B cell (primary cell): ENCODE measurements at regions not wholly inside any gene's neighbourhood (a gene's known extent, or its start where the extent isn't known, plus 50 kb on each side); places are given as distances from the start of the nearest gene placed in this dataset.
"Not testable (repeated sequence)": the region's sequence is repeated elsewhere in the genome, so short reads cannot be mapped to it uniquely, and the experiment has no call there.

ENCODE experiments used
- ATAC-seq: fragments of 200-7000 bp; cut with Tn5 transposase; one replicate; pipeline ENCODE4 v1.10.0; 2021; ENCODE audit warnings: low read depth, mild to moderate bottlenecking, moderate number of reproducible peaks, moderate library complexity
- CTCF ChIA-PET: fragments of 350-600 bp; sonication (Branson Sonifier 250); formaldehyde crosslinking; loops from one replicate; lab custom pipeline; 2021; ENCODE audit warnings: antibody characterized with exemption, inconsistent platforms; lab: Charles Lee
- POLR2A ChIA-PET: fragments of 350-600 bp; sonication (Branson Sonifier 250); formaldehyde crosslinking; loops from one replicate; lab custom pipeline; 2021; ENCODE audit warnings: antibody characterized with exemption; lab: Charles Lee
- DNase-seq: peaks from one replicate; pipeline ENCODE4 v3.0.0; 2013
- H2AFZ ChIP-seq: 2 replicates; pipeline ENCODE4 v1.6.1; 2012; ENCODE audit warnings: mild to moderate bottlenecking, low read depth, low read length; ENCODE audit not compliant: insufficient read depth, poor library complexity, severe bottlenecking
- H3K27ac ChIP-seq, 2 donors: 1 replicate in 1 of 2; 2 replicates in 1 of 2; pipeline ENCODE4 v1.5.1; 2012 to 2013; ENCODE audit warnings: low read length in 2 of 2, mild to moderate bottlenecking in 2 of 2, moderate library complexity in 1 of 2
- H3K27me3 ChIP-seq, 4 experiments: fragments of 200-600 bp in 1 of 4; sonication (generic) in 1 of 4; replicated peaks in 1 of 4; 1 replicate in 2 of 4; 2 replicates in 2 of 4; pipeline versions ENCODE4 v1.6.1 to v1.7.0; 2013 to 2016; ENCODE audit warnings: low read length in 3 of 4, mild to moderate bottlenecking in 2 of 4, mixed read lengths in 1 of 4, moderate library complexity in 1 of 4; ENCODE audit not compliant: insufficient read depth in 4 of 4, control insufficient read depth in 3 of 4; ENCODE audit errors: control extremely low read depth in 1 of 4
- H3K36me3 ChIP-seq, 2 experiments: replicated peaks in 1 of 2; 1 replicate in 1 of 2; 2 replicates in 1 of 2; pipeline versions ENCODE4 v1.6.1 to v1.7.1; 2013; ENCODE audit warnings: low read length in 1 of 2; ENCODE audit not compliant: insufficient read depth in 2 of 2, control insufficient read depth in 1 of 2; ENCODE audit errors: control extremely low read depth in 1 of 2, extremely low read depth in 1 of 2
- H3K4me1 ChIP-seq, 2 donors: fragments of 200-600 bp in 1 of 2; sonication (generic) in 1 of 2; 1 replicate in 1 of 2; 2 replicates in 1 of 2; pipeline versions ENCODE4 v1.5.1 to v1.6.1; 2013 to 2017; ENCODE audit warnings: low read length in 2 of 2; ENCODE audit not compliant: control insufficient read depth in 2 of 2, insufficient read depth in 2 of 2
- H3K4me2 ChIP-seq: replicated peaks from 2 replicates; pipeline ENCODE3; 2012; ENCODE audit warnings: mild to moderate bottlenecking, low read depth, low read length; ENCODE audit not compliant: poor library complexity, severe bottlenecking
- H3K4me3 ChIP-seq, 5 experiments: fragments of 200-600 bp in 1 of 5; sonication (generic) in 1 of 5; 1 replicate in 3 of 5; 2 replicates in 2 of 5; pipeline versions ENCODE4 v1.5.1 to v1.7.0; 2011 to 2016; ENCODE audit warnings: low read length in 4 of 5, mild to moderate bottlenecking in 4 of 5, low read depth in 2 of 5, control low read depth in 1 of 5, moderate library complexity in 1 of 5; ENCODE audit not compliant: insufficient read depth in 1 of 5; ENCODE audit errors: control extremely low read depth in 1 of 5, extremely low read depth in 1 of 5
- H3K79me2 ChIP-seq: fragments of 200-600 bp; sonication (generic); one replicate; pipeline ENCODE4 v1.6.0; 2016; ENCODE audit warnings: low read length; ENCODE audit not compliant: control insufficient read depth, insufficient read depth
- H3K9ac ChIP-seq: fragments of 200-600 bp; sonication (generic); 2 replicates; pipeline ENCODE4 v1.6.1; 2017; ENCODE audit warnings: mild to moderate bottlenecking, low read length, moderate library complexity
- H3K9me3 ChIP-seq, 3 donors: one replicate each; pipeline versions ENCODE4 v1.6.1 to v1.7.1; 2013; ENCODE audit warnings: low read length in 2 of 3; ENCODE audit not compliant: control insufficient read depth in 2 of 3, insufficient read depth in 1 of 3; ENCODE audit errors: control extremely low read depth in 1 of 3
- H4K20me1 ChIP-seq: 2 replicates; pipeline ENCODE4 v1.6.0; 2012; ENCODE audit warnings: mild to moderate bottlenecking, low read length; ENCODE audit not compliant: insufficient read depth, control insufficient read depth, poor library complexity, severe bottlenecking
- H3K27ac Mint-ChIP-seq: one replicate; pipeline ENCODE4 v1.8.0; 2021; ENCODE audit warnings: mixed read lengths
- H3K27me3 Mint-ChIP-seq: one replicate; pipeline ENCODE4 v1.8.0; 2021; ENCODE audit warnings: mixed read lengths
- H3K4me1 Mint-ChIP-seq: one replicate; pipeline ENCODE4 v1.8.0; 2021; ENCODE audit warnings: mixed read lengths
- H3K4me3 Mint-ChIP-seq: one replicate; pipeline ENCODE4 v1.8.0; 2021; ENCODE audit warnings: mixed read lengths
- H3K9me3 Mint-ChIP-seq: one replicate; pipeline ENCODE4 v1.8.0; 2022; ENCODE audit warnings: mixed read lengths; ENCODE audit not compliant: insufficient read depth
- CTCF ChIP-seq: fragments of 200-600 bp; IDR thresholded peaks from one replicate; pipeline ENCODE4 v1.8.0; 2022; ENCODE audit warnings: antibody characterized with exemption, mild to moderate bottlenecking
- EZH2 ChIP-seq: IDR thresholded peaks from 2 replicates; pipeline ENCODE4 v1.6.1; 2012; ENCODE audit warnings: borderline replicate concordance, low read depth, mild to moderate bottlenecking, moderate library complexity, low read length; ENCODE audit not compliant: insufficient read depth, poor library complexity, severe bottlenecking
- WGBS: methylation state at CpG from one replicate; pipeline ENCODE4 v1.1.5; 2013; ENCODE audit warnings: missing lambda C conversion rate; ENCODE audit not compliant: insufficient coverage; 5-methylcytosine and 5-hydroxymethylcytosine counted together
- intact Hi-C: fragments of 100-400 bp; cut with micrococcal nuclease; formaldehyde crosslinking; loops from one replicate; pipeline ENCODE4 v1.10.0; 2022

GRCh38 chr21:22374218-22374969 is 1376.2 kb downstream of the NCAM2 start:
- DNase-seq (no peak), ATAC-seq (no peak)
- Mint-ChIP-seq H3K9me3 (peaks cover 4% of the 10 kb centered on the region), H3K27me3 (no peaks in the 10 kb centered on the region), H3K27ac (no peak overlapping the region), H3K4me3 (no peak overlapping the region), H3K4me1 (no peaks in the 10 kb centered on the region)
- Histone ChIP-seq H3K79me2 (no peaks in the 10 kb centered on the region), H4K20me1 (no peaks in the 10 kb centered on the region), H3K27me3 (no peaks in the 10 kb centered on the region), H3K9ac (no peak overlapping the region), H2AFZ (no peak overlapping the region), H3K27ac (no peak overlapping the region), H3K4me2 (no peak overlapping the region), H3K4me3 (no peak overlapping the region), H3K36me3 (no peaks in the 10 kb centered on the region), H3K9me3 (peaks cover 0 to 3% (median 2%) of the 10 kb centered on the region in 3 donors), H3K4me1 (no peaks in the 10 kb centered on the region)
- ChIA-PET POLR2A (no interaction called here), CTCF (no interaction called here)
- no peak for TF ChIP-seq EZH2
- no peak for TF ChIP-seq CTCF
- intact Hi-C loops = no loop called here
- WGBS = 67% methylated on average over 6 of the region's 7 CpGs

GRCh38 chr21:22377795-22378194 is 1379.6 kb downstream of the NCAM2 start:
- H4K20me1 ChIP-seq, POLR2A ChIA-PET, ATAC-seq, H3K4me1 Mint-ChIP-seq, H3K9me3 ChIP-seq, H3K27me3 Mint-ChIP-seq, intact Hi-C loops, H3K36me3 ChIP-seq, DNase-seq, H3K27ac Mint-ChIP-seq, H3K9me3 Mint-ChIP-seq, H3K4me3 Mint-ChIP-seq, H3K27ac ChIP-seq, H3K79me2 ChIP-seq, H3K27me3 ChIP-seq, CTCF ChIA-PET, H3K4me1 ChIP-seq, H2AFZ ChIP-seq, H3K4me3 ChIP-seq, H3K9ac ChIP-seq, H3K4me2 ChIP-seq: not testable (repeated sequence)
- WGBS = no CpG with 5 or more reads among the region's 3 CpGs
